Stimulated activated CD4-positive, alpha-beta T cell treated with anti-CD3 and anti-CD28 coated beads, Interleukin-1b, Interleukin-23, amount 100 ng/mL, for 48 hours (primary cell): ENCODE measurements at regions not wholly inside any gene's neighbourhood (a gene's known extent, or its start where the extent isn't known, plus 50 kb on each side); places are given as distances from the start of the nearest gene placed in this dataset.

Experiments used
- DNase-seq: peaks from one replicate; pipeline ENCODE4 v3.0.0-alpha.2; 2020

DNA sequence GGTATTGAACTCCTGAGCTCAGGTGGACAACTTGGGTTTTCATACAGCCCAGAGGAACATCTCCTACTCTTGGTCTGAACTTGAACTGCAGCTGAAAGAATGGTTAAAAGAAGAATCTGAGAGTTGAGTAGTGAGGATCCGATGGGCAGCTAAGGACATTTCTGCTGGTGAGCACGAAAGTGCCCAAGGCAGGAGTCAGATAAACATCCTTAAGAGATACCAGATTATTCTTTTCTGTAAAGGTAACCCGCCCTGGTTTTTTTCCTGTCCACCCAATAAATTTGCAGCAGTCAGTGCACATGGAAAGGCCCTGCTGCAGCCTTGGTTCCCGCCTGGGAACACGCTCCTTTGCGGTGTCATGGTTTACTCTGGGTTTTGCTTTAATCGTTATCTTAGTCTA is 78.4 kb upstream of the ARHGEF7 start:
- no peak for DNase-seq

DNA sequence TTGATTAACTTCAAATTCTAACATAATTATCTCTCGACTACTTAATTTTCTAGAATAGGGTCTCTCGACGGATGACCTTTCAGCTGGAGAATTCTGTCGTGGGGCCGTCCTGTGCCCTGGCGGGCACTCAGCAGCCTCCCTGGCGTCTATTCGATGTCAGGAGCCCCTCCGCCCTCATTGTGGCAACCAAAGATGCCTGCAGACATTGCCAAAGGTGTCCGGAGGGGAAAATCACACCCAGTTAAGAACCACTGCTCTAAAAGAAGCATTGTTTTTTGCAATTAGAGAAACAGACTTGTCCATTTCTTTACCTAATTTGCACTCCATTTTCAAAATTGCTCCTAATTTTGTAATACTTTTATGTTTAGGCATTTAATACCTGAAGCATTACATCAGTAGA is 79.2 kb upstream of the ARHGEF7 start:
- DNase-seq, result no peak

DNA sequence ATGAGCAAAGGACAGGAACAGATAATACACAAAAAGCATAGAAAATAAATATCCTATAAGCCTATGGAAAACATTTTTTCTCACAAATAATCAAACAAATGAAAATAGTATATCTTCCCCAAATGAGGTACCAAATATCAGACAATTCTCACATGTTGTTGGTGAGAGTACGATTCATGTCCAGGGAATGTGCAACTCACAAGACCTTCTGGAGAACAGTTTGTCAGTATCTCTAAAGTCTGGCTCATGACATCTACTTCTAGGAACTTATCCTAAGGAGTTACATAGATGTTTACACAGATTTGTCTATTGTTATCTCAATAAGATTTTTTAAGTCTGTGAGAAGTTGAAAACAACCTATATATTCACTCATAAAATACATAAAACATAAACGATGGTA is 80.3 kb upstream of the ARHGEF7 start:
- no peak for DNase-seq

DNA sequence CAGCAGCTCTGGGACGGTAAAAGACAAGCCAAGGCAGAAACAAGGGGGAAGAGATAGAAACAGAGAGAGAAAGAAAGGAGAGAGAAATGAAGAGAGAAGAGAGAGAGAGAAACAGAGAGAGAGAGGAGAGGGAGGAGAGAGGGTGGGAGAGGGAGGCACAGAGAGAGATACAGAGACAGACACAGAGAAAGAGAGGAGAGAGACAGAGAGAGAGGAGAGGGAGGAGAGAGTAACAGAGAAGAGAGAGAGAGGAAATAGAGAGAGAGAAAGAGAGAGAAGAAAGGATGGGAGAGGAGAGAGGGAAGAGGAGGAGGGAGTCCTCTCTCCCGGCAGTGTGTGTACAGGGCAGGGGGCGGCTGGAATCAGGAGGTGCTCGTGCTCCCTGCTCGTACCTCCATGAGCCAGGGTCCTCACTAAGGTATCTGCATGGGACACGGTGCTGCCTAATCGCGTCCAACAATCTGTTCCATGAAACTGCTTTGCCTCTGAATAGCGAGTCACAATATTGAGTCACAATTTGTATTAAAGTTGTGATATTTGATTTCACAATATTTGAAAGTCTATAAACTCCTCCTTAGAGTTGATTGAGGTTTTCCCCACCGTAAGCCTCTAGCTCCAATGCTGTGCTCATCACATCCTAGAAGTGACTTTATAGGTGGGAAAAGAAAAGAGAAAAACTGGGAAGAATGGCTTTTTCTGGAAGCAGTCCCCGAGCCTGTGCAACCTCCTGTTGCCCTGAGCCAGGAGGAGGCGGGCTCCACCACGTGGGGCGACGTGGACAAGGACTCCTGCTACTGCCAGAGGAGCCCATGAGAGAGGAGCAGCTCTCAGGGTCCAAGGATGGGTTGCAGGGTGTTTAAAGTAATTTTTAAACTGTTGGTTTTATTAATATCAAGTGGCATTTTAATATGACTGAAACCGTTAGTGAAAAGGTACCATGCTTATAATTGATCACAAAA is 81.7 kb upstream of the ARHGEF7 start:
- no peak for DNase-seq

DNA sequence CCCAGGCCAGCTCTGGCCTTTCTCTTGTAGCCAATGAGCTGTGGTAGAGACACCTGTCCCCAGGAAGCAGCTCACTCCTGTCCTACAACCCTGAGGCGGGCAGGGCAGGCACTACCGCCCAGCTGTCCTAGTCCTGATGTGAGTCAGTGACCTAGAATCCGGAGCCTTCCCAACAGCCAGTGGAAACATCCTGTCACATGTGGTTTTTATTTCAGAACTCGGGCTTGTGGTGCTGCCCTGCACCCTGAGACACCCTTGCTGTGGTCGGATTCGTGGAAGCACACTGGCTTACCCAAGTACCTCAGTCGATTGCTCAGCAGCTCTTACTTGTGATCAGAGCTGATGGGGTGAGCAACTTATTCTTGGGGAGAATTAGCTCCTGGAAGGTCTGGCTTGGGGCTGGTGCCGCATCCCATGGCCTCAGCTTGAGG is 83.6 kb upstream of the ARHGEF7 start:
- DNase-seq, result peak; percentile 12

DNA sequence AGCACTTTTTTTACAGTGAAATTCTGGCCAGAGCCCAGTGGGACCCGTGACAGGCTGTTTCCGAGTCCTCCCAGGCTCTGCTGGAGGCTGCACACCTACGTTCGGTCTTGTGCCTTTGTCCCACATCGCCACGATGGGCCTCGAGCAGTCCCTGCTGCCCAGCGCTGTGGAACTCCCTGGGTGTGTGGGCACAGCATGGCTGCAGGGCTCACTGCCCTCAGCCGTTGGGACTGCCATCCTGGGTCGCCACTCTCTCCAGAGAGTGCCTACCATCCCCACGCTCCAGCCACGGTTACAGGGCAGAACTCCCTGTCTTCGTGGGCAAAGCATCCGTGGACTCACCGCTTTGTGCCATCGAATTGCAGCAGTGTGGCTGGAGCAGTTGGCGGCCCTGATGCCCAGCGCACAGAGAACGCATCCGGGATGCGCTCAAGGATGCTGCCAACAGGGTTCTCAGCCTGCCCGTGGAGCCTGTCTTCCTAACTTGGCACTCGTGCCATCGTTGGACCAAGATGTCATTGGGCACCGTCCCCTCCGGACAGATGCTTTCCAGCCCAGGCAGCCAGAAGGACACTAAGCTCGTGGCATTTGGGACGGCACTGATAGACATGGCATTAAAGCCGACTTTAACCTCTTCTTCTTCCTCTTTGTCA is 85.0 kb upstream of the ARHGEF7 start:
- DNase-seq, result no peak

DNA sequence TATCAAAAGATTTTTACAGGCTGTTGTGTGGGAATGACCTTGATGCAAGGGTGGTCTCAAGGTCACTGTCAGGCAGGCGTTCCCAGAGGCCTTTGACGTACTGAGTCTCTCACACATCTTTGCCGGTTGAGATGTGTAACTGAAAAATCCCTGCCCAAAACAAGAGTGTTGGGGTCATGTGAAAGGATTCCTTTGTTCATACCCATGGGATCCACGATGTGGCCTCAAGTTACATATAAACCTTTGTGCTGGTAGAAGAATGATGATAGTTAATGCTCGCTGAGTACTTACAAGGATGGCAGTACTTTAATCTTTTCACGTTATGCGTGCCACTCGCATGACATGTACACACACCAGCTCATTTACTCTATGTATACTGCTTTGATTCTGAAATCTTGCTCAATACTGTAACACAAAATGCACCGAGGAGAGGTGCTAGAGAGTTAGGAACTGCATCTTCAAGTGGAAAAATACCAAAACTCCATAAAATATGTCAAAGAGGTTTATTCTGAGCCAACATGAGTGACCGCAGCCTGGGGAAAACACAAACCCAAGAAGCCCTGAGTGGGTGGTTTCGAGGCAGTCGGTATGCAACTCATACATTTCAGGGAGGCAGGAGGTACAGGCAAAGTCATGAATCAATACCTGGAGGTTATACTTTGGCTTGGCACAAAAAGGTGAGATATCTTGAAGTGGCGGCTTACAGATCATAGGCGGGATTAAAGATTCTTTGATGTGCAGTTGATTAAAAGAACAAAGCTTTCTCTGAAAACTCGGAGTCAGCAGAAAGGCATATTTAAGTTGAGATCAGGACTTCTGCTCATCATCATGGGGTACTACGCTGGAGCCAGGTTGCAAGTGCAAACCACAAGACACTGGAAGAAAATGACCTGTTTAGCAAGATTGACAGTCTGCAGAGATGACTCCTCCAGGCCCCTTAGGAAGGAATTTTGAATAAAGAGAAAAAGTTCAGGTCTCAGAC is 87.4 kb upstream of the ARHGEF7 start:
- DNase-seq, result no peak

DNA sequence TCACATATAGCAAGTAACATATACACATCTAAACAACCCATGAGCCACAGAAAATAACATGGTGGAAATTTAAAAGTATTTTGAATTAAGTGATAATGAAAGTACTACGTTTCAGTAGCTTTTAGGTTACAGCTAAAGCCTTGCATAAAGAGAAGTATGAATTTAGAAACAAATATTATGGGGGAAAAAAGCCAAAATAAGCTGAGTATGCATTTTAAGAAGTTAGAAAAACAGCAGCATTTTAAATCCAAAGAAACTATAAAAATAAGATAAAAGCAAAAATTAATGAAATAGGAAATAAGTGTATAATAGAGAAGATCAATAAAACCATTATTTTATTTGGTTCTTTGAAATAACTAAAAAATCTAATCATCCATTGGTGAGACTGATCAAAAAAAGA is 89.8 kb upstream of the ARHGEF7 start:
- no peak for DNase-seq

DNA sequence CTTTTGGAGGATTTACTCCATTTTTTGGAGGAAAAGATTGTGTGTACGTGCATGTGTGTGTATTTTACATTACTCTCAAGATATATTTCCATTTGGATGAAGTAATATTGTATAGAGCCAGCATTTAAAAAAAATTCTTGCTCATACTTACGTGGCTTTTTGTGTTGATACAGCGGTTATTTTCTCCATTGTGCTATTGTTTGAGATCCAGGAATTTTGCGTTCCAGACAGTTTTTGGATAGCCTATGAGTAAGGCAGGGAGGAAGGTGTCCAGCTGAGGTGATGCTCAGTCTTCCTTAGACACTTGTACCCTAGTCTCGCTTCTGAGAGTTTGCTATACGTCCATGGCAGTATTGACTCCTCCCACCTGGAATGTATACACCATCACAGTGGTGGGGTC is 92.2 kb upstream of the ARHGEF7 start:
- DNase-seq, result no peak

DNA sequence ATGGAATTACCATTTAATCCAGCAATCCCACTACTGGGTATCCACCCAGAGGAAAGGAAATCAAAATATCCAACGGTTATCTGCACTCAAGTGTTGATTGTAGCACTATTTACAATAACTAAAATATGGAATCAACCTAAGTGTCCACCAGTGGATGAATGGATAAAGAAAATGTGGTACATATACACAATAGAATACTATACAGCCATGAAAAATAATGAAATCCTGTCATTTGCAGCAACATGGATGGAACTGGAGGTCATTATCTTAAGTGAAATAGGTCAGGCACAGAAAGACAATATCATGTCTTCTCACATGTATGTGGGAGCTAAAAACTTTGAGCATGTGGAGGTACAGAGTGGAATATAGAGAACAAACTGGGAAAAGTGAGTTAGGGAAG is 92.9 kb upstream of the ARHGEF7 start:
- no peak for DNase-seq

DNA sequence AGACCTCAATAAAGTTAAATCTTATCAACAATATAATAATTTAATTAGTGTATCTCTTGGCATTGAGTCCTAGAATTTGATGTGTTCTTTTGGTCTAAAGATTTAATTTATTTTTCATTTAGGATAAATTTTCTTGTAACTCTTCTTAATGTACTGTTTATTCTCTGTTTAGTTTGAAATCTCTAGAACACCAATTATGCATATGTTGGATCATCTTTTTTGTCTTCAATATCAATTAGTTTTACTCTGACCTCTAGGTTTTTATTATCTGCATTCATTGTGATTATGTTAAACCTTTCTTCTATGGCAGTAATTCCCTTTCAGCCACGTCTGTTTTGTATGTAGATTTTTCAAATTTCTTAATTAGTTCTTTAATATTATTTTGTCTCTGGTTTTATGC is 93.8 kb upstream of the ARHGEF7 start:
- no peak for DNase-seq

DNA sequence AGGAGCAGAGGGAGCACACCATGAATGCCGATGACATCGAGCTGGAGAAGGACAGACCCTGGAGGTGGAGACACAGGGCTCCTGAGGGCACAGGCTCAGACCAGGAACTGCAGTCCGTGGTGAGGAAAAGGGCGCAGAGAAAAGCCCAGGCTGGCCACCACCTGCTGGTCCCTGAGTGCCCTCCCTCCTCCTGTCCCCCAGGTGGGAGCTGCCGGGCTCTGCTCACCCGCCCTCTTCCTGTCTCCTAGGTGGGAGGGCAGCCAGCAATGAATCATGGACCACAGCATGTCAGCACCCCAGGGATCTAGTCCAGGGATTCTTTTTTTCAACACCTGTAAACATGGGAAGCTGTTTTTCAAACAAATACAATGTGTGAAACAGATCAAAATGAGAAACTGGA is 94.6 kb upstream of the ARHGEF7 start:
- DNase-seq, result no peak

DNA sequence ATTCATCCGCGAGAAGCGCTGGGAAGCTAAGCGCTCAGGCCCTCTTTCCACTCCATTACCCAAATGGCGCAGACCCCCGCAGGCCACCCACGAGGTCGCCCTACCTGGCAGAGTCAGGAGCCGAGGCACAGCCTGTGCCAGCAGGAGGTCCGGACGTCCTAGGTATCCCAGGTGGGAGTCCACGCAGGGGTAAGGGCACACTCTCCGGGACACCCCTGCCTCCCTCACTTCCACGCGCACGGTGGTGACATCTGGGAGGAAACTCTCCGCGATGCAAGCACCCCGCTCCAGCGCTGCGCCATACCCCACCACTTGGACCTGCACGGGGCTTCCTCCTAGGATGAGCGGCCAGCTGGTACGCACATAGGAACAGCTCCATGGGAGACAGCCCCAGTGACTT is 95.1 kb upstream of the ARHGEF7 start:
- DNase-seq, result no peak

DNA sequence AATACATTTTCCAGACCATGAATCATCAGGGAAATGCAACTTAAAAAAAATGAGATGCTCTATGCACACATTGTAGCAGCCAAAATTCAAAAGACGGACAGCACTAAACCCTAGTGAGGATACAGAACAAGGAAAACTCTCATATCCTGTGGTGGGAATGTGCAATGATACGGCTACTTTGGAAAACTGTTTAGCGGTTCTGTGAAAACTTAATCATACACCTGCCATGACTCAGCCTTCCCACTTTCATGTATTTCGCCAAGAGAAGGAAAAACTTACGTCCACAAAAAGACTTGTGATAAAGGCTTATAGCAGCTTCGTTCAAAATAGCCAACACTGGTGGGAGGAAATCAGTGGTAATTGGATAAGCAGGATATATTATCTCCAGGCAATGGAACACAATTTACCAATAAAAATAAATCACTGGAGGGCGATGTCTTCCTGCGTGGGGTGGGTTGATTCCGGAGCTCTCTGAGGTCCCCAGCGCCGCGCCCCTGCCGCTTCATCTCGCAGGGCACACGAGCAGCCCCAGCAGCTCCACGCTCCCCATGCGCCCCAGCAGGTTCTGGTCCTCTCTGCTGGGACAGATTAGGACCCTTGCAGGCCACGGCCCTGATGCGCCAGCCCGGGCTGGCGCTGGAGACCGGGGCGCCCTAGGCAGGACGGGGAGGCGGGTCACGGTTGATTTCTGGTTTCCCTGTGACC is 97.2 kb upstream of the ARHGEF7 start:
- DNase-seq, result no peak

DNA sequence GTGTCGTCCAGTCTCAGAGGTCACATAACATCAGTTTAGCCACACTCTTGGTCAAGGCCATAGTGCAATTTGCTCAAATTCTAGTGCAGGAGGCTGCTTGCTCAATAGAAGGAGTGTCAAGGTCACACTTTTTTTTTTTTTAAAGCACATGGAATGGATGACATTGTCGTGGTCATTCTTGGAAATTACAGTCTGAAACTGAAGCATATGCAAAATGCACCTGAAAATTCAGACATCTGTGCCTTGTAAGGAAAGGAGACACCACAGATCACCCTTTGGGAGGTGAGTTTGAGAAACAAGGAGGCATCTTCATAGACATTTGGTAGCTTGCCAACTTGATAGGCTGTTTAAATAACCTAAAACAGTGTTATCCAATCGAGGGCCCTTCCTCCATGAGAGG is 98.3 kb upstream of the ANKRD10 start:
- DNase-seq, result no peak

DNA sequence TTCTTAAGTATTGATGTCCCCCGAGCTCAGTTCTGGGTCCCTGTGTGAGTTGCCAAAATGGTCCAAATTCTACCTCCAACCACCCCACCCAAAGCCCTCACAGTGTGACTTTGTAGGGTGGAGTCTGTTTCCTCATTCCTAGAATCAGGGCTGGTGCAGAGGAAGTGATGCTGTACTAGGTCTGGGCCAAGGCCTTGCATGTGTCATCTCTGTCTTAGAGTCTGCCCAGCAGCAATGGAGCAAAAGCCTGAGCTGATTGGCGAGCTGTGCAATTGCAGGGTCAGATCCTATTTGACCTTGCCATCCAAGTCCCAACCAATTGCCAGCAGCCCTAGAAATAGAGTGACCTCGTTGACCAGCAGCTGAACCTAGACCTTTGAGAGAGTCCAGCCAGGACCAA is 97.0 kb upstream of the ANKRD10 start:
- DNase-seq, result no peak

DNA sequence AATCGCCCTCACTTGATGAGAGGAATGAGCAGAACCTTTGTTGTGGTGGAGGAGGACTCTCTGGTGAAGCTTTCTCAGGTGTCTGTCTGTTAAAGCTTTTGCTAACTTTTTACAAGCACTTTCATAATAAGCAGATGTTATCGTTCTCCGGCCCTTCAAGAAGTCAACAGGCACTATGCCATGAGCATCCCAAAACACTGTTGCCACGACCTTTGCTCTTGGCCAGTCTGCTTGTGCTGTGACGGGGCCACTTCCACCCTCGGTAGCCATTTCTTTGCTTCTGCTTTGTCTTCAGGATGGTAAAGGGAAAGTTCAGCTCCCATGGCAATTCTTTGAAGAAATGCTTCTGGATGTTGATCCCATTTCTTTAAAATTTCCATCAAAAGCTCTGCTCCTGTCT is 93.5 kb upstream of the ANKRD10 start:
- no peak for DNase-seq

DNA sequence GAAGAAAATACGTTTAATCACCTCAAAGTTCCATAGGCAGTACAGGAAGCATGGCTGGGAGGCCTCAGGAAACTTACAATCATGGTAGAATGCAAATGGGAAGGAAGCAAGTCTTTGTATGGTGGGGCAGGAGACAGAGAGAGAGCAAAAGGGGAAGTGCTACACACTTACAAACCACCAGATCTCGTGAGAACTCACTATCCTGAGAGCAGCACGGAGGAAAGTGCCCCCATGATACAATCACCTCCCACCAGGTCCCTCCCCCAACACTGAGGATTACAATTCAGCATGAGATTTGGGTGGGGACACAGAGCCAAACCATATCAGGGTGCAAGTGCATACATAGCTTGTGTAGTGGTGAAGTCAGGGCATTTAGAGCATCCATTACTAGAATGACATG is 92.3 kb upstream of the ANKRD10 start:
- no peak for DNase-seq

DNA sequence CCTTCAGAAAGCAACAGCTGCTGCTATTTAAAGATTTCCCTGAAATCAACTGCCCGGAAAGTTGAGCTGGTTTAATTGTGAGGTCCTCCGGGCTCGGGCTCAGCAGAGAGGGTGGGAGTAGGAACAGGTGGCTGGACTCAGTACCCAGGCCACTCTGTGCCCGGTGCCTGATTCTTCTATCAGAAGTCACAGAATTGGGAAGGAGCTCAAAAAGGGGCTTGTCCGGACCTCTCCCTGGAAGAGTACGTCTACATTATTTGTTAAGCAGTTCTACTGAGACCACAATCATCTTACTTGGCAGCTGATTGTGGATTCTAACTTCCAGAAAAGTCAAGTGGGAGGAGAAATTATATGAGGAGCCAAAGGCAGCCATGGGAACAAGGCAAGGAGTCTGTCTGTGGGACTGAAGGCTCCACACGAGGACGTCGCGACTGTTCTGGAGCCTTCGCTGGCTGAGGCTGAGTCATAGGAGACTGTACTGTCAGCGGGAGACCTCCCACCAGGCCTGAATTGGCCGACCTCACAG is 91.7 kb upstream of the ANKRD10 start:
- DNase-seq, result no peak

DNA sequence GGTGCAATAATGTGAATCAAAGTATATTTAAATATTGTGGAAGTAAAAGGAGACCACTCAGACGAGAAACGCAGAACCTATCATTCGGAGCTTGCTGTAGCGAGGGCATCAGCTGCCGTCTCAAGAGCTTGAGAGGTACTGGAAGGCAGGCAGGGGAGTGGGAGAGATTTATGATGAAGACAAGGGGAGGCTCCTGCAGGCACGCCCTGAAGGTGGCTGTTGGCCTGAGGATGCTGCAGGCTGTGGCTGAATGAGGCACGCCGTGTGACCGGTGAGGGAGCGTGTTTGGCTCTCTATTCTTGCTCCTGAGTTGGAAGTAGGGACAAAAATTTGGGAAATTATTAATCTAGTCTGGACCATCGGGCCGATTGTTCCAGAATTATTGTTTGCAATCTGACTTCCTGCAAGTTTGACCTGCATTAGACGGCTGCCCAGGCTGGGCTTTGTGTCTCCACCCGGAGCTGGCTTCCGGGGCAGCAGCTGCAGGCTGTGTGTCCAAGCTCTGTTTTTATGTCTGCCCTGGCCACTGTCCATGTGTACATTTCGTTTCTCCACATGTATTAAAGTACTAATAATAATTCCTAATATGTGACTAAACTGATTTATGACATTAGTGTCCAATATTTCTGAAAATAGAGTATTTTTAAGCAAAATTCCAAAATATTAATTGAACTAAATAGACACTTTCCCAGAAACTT is 91.1 kb upstream of the ANKRD10 start:
- no peak for DNase-seq

DNA sequence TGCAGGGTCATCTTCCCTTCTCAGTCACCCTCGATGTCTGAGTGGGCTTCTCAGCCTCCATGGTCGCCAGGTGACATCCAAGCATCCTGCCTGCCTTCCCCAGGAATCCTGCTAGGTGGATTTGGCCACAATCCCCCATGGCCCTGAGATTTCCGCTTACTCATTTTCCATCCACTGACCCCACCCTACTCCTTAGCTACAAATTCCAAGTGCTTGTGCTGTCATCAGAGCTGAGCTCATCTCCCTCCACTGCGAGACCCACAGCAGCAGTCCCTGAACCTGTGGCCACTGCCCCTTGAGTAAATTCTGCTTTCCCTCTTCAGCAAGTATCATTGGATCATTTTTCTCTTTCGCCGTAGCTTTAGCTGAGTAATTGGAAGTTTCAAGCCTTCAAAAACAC is 90.5 kb upstream of the ANKRD10 start:
- DNase-seq, result no peak

DNA sequence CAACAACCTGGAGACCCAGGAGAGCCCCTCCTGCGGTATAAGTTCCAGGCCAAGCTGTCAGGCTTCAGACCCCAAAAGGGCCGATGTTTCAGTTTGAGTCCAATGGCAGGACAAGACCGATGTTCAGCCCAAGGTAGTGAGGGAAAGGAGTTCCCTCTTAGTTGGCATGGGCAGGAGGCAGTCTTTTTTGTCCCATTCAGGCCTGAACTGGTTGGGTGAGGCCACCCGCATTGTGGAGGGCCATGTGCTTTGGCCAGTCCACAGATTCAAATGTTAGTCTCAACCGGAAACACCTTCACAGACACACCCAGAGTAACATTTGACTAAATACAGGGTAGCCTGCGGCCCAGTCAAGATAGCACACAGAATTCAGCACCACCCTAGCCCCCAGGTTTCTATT is 89.6 kb upstream of the ANKRD10 start:
- no peak for DNase-seq
